ENCODE measurements at regions not wholly inside any gene's neighbourhood (a gene's known extent, or its start where the extent isn't known, plus 50 kb on each side); places are given as distances from the start of the nearest gene placed in this dataset.
"Not testable (repeated sequence)": the region's sequence is repeated elsewhere in the genome, so short reads cannot be mapped to it uniquely, and the experiment has no call there.

DNA sequence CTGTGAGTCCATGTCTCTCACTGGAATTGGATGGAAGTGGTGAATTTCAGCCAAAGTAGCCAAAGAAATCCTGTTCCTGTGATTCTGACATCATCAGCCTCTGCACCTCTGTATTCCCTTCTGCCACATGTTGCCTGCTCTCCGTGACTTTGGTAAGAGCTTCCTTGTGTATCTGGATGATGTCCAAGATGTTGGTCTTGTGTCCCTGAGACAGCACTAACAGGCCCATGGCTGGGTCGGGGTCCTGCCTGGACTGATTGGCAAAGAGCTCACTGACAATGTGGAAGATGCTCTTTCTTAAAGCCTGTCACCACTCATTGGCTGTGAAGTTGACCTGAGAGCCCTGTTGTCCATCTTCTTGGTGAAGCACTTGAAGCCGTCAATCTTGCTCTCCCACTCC, 247.3 kb downstream of the CWH43 start:
- H3K36me3 Mint-ChIP-seq (ENCODE audit: unreplicated experiment); H3K4me3 Mint-ChIP-seq (ENCODE audit: unreplicated experiment); DNase-seq (ENCODE audit: extremely low spot score, unreplicated experiment); H3K27ac Mint-ChIP-seq (ENCODE audit: unreplicated experiment); H3K27me3 Mint-ChIP-seq (ENCODE audit: unreplicated experiment); H3K4me1 Mint-ChIP-seq (ENCODE audit: unreplicated experiment): not testable (repeated sequence)
- H3K9me3 Mint-ChIP-seq (ENCODE audit: unreplicated experiment): peaks cover 12% of the 10 kb centered on the region

DNA sequence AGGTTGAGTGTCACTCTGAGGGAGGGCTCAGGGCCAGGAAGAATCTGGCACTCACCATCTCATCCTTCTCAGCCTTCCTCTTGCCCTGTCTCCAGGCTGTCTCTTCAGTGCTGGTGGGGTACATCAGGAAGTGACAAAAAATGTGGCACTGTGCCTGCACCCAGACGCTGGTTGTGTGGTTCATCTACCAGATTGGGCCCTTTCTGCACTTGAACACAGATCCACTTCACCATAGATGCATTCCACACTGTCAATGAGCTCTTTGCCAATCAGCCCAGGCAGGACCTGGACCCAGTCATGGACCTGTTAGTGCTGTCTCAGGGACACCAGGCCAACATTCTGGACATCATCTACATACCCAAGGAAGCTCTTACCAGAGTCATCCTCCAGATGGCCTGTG, 247.7 kb downstream of the CWH43 start:
- H3K4me1 Mint-ChIP-seq (ENCODE audit: unreplicated experiment); H3K27ac Mint-ChIP-seq (ENCODE audit: unreplicated experiment); H3K36me3 Mint-ChIP-seq (ENCODE audit: unreplicated experiment); DNase-seq (ENCODE audit: extremely low spot score, unreplicated experiment); H3K4me3 Mint-ChIP-seq (ENCODE audit: unreplicated experiment); H3K27me3 Mint-ChIP-seq (ENCODE audit: unreplicated experiment): not testable (repeated sequence)
- H3K9me3 Mint-ChIP-seq (ENCODE audit: unreplicated experiment): peaks cover 13% of the 10 kb centered on the region

DNA sequence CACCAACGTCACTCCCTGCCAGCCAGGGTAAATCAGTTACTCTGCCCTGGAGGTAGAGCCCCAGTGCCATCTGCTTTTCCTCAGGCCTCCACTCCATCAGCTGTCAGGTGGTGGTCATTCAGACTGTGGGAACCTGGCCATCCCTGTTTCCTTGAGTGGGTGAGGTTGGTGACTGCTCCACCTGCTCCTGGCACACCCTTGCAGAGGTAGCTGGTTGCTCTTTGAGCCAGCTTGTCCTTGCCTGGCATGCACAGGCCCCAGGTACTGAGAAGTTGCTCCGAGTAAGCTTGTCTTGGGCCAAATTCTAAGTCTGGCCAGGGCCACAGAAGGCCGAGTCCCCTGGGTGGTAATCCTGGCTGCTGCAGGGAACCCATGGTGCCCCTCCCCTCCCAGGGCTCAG, 248.3 kb downstream of the CWH43 start:
- not testable (repeated sequence) for DNase-seq (ENCODE audit: extremely low spot score, unreplicated experiment); H3K4me3 Mint-ChIP-seq (ENCODE audit: unreplicated experiment); H3K27me3 Mint-ChIP-seq (ENCODE audit: unreplicated experiment); H3K4me1 Mint-ChIP-seq (ENCODE audit: unreplicated experiment); H3K27ac Mint-ChIP-seq (ENCODE audit: unreplicated experiment); H3K36me3 Mint-ChIP-seq (ENCODE audit: unreplicated experiment)
- H3K9me3 Mint-ChIP-seq (ENCODE audit: unreplicated experiment): peaks cover 13% of the 10 kb centered on the region

DNA sequence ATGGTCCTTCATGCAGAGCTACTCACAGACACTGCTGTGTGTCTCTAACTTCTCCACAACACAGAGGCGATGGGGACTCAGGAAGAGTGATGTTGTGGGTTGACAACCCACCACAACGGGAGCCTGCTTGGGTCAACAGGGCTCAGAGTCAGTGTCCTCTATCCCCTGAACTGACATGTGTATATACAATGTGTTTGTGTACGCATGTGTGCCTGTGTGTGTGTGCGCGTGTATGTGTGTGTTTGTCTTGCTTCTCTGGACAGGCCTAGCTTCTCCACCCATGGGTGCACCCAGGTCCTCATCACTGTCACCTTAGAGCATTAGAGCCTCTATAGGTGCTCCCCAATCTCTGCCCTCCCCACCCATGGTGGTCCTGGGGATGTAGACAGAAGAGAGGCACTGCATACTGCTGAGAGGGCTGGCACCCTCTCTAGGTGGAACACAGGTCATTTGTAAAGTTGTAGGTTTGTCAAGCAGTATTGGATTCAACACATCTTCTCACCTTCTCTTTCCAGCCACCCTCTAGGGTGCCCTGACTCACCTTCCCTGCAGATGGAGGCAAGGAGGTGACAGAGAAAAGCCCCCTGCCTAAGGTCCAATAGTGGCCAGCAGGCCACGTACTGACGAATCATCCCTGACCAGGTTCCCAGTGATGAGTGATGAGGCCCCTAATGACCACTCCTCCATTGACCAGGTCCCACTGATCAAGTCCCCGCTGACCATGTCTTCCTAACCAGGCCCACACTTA, 249.5 kb downstream of the CWH43 start:
- H3K27ac Mint-ChIP-seq (ENCODE audit: unreplicated experiment); H3K27me3 Mint-ChIP-seq (ENCODE audit: unreplicated experiment); H3K4me1 Mint-ChIP-seq (ENCODE audit: unreplicated experiment); H3K4me3 Mint-ChIP-seq (ENCODE audit: unreplicated experiment); H3K36me3 Mint-ChIP-seq (ENCODE audit: unreplicated experiment); DNase-seq (ENCODE audit: extremely low spot score, unreplicated experiment): not testable (repeated sequence)
- H3K9me3 Mint-ChIP-seq (ENCODE audit: unreplicated experiment): peaks cover 13% of the 10 kb centered on the region

DNA sequence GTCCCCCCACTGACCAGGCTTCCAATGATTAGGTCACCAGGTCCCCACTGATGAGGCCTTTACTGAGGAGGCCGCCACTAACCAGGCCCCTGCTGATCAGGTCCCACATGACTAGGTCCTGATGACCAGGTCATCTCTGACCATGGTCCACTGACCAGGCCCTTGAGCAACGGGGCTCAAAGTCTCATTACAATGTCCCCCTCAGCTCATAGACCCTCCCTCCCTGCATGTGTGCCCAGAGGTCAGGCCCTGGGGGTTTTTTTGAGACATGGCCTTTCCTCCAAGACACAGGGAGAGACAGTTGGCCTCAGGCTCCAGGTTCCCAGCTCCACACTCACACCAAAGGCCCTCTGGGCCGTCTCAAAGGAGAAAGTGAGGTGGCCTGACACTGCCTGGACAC, 250.4 kb downstream of the CWH43 start:
- not testable (repeated sequence) for H3K4me3 Mint-ChIP-seq (ENCODE audit: unreplicated experiment); DNase-seq (ENCODE audit: extremely low spot score, unreplicated experiment); H3K27me3 Mint-ChIP-seq (ENCODE audit: unreplicated experiment); H3K4me1 Mint-ChIP-seq (ENCODE audit: unreplicated experiment); H3K36me3 Mint-ChIP-seq (ENCODE audit: unreplicated experiment); H3K27ac Mint-ChIP-seq (ENCODE audit: unreplicated experiment)
- H3K9me3 Mint-ChIP-seq (ENCODE audit: unreplicated experiment): peaks cover 13% of the 10 kb centered on the region

DNA sequence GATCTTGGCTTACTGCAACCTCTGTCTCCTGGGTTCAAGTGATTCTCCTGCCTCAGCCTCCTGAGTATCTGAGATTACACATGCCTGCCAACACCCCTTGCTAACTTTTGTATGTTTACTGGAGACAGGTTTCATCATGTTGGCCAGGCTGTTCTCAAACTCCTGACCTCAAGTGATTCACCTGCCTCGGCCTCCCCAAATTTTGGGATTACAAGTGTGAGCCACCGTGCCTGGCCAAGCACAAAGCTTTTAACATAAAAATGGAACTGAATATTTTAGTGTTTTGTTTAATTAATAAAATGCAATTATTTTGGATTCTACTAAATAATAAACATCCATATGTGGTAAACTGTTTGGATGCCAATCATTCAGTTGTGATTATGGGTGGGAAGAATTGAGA, 255.2 kb downstream of the CWH43 start:
- H3K27me3 Mint-ChIP-seq (ENCODE audit: unreplicated experiment); H3K4me3 Mint-ChIP-seq (ENCODE audit: unreplicated experiment); H3K36me3 Mint-ChIP-seq (ENCODE audit: unreplicated experiment); H3K4me1 Mint-ChIP-seq (ENCODE audit: unreplicated experiment); H3K27ac Mint-ChIP-seq (ENCODE audit: unreplicated experiment); DNase-seq (ENCODE audit: extremely low spot score, unreplicated experiment): not testable (repeated sequence)
- H3K9me3 Mint-ChIP-seq (ENCODE audit: unreplicated experiment): peaks cover 25% of the 10 kb centered on the region

DNA sequence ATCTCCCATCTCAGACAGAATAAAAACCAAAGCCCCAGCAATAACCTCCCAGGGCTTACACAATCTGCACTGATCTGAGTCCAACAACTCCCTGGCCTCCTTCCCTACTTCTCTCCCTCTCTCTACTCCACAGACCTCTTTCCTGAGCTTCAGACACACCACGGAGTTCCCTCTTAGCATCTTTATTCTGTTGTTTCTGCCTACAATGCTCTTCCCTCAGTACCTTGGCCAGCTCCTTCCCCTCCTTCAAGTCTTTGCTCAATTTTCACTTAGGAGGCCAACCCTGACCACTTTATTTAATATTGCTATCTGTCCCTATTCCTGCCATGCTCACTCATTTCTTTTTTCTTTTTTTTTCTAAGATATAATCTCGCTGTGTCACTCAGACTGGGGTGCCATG, 276.7 kb downstream of the CWH43 start:
- DNase-seq (ENCODE audit: extremely low spot score, unreplicated experiment): not testable (repeated sequence)

DNA sequence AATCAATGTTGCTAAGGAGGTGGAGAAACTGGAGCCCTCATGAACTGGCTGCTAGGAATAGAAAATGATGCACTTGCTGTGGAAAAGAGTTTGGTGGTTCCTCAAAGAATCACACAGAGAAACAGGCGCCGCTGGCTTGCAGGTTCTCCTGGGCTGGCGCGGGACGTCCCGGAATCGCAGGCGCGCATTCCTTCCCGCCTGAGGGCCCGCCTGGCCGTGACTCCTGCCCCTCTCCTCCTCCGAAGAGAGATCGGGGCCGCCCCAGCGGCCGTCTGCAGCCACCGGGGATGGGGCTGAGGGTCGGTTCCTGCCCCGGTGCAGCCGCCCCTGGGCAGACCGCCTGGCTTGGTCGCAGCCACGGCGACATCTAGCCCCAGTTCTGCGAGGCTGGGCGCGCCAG, 284.4 kb downstream of the CWH43 start:
- not testable (repeated sequence) for H3K36me3 Mint-ChIP-seq (ENCODE audit: unreplicated experiment); H3K4me1 Mint-ChIP-seq (ENCODE audit: unreplicated experiment); H3K27me3 Mint-ChIP-seq (ENCODE audit: unreplicated experiment); H3K27ac Mint-ChIP-seq (ENCODE audit: unreplicated experiment); H3K4me3 Mint-ChIP-seq (ENCODE audit: unreplicated experiment); H3K9me3 Mint-ChIP-seq (ENCODE audit: unreplicated experiment)
- peak; percentile 86 for DNase-seq (ENCODE audit: extremely low spot score, unreplicated experiment)

More for the DNA sequence above, 276.7 kb downstream of the CWH43 start:
- not testable (repeated sequence) for H3K27ac Mint-ChIP-seq (ENCODE audit: unreplicated experiment); H3K9me3 Mint-ChIP-seq (ENCODE audit: unreplicated experiment); H3K4me1 Mint-ChIP-seq (ENCODE audit: unreplicated experiment); H3K4me3 Mint-ChIP-seq (ENCODE audit: unreplicated experiment); H3K36me3 Mint-ChIP-seq (ENCODE audit: unreplicated experiment); H3K27me3 Mint-ChIP-seq (ENCODE audit: unreplicated experiment)

DNA sequence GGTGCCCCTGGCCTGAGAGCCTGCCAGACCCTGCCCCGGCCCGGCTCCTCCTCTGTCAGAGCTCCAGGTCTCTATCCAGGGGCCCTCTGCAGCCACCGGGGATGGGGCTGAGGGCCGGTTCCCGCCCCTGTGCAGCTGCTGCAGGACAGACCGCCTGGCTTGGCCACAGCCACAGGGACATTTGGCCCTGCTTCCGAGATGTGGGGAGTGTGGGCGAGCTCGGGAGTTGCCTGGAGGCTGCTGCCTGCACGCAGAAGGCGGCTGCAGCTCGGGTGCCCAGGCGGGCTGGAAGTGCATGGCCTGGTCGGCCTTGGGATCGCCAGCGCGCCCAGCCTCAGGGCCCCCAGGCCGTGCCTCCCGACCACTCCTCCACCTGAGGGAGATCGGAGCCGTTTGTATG, 284.8 kb downstream of the CWH43 start:
- DNase-seq (ENCODE audit: extremely low spot score, unreplicated experiment): peak; percentile 85
- not testable (repeated sequence) for H3K4me1 Mint-ChIP-seq (ENCODE audit: unreplicated experiment)

DNA sequence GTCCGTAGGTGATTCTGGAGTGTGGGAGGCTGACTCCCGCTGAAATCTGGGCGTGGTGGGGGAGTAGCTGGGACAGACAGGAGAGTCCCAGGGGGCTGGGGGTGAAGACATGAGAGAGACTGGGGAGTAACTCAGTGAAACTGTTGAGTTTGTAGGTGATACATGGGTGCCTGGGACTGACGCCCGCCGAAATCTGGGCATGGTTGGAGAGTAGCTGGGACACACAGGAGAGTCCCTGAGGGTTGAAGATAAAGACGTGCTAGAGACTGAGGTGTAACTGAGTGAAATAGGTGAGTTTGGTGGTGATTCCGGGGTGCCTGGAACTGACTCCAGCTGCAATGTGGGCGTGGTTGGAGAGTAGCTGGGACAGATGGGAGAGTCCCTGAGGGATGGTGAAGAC, 299.8 kb downstream of the CWH43 start:
- not testable (repeated sequence) for H3K27me3 Mint-ChIP-seq (ENCODE audit: unreplicated experiment); DNase-seq (ENCODE audit: extremely low spot score, unreplicated experiment); H3K27ac Mint-ChIP-seq (ENCODE audit: unreplicated experiment); H3K4me3 Mint-ChIP-seq (ENCODE audit: unreplicated experiment); H3K36me3 Mint-ChIP-seq (ENCODE audit: unreplicated experiment); H3K4me1 Mint-ChIP-seq (ENCODE audit: unreplicated experiment)
- H3K9me3 Mint-ChIP-seq (ENCODE audit: unreplicated experiment): peaks cover 15% of the 10 kb centered on the region

More for the DNA sequence above, 284.8 kb downstream of the CWH43 start:
- H3K9me3 Mint-ChIP-seq (ENCODE audit: unreplicated experiment); H3K4me3 Mint-ChIP-seq (ENCODE audit: unreplicated experiment); H3K36me3 Mint-ChIP-seq (ENCODE audit: unreplicated experiment); H3K27ac Mint-ChIP-seq (ENCODE audit: unreplicated experiment); H3K27me3 Mint-ChIP-seq (ENCODE audit: unreplicated experiment): not testable (repeated sequence)

DNA sequence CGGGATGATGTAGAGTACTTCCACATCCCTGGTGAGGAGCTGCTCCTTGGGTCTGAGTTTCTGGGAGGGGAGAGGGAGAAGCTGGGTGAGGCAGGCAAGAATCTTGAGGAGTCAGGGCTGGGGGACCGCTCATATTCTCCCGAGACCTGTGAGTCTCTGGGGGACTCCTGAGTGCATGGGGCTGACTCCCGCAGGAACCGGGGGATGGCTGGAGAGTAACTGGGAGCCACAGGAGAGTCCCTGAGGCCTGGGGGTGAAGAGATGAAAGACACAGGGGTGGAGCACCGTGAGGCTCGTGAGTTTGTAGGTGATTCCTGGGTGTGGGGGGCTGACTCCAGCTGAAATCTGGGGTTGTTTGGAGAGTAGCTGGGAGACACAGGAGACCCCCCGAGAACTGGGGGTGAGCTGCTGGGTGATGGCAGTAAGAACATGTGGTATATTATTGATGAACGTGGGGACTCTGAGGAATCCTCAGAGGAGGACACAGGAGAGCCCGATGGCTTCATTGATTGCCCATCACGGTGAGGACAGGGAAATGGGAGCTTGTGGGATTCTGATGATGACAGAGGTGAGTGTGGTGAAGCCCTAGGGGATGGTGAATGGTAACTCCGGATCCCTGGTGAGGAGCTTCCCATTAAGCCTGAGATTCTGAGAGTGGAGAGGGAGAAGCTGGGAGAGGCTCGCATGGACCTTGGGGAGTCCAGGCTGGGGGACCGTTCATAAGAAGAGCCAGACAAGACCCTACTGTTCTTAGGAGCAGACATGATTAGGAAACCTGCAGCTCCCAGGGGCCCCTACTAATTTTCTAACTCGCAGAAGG, 301.1 kb downstream of the CWH43 start:
- H3K9me3 Mint-ChIP-seq (ENCODE audit: unreplicated experiment): peaks cover 15% of the 10 kb centered on the region
- H3K27me3 Mint-ChIP-seq (ENCODE audit: unreplicated experiment); H3K27ac Mint-ChIP-seq (ENCODE audit: unreplicated experiment); H3K4me3 Mint-ChIP-seq (ENCODE audit: unreplicated experiment); H3K4me1 Mint-ChIP-seq (ENCODE audit: unreplicated experiment); H3K36me3 Mint-ChIP-seq (ENCODE audit: unreplicated experiment): not testable (repeated sequence)
- peak; percentile 93 for DNase-seq (ENCODE audit: extremely low spot score, unreplicated experiment)

DNA sequence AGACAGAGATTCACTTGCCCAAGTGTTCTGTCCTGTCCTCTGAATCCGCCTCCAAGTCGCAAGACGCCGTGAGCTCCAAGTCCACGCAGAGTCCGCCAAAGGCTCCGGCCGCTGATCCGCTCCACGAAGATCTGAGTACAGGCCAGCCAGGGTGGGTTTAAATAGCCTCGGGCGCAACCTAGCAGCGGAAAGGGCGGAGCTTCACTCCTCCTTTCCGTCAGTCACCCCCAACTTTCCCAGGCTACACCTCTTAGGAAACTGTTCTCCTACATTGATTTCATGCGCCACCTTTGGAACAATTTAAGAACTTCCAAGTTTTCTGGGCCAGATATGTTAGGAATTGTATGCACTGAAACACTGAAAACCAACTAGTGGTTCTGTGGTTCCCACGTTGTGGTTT, 301.8 kb downstream of the CWH43 start:
- not testable (repeated sequence) for H3K27me3 Mint-ChIP-seq (ENCODE audit: unreplicated experiment); H3K4me1 Mint-ChIP-seq (ENCODE audit: unreplicated experiment); H3K4me3 Mint-ChIP-seq (ENCODE audit: unreplicated experiment); H3K27ac Mint-ChIP-seq (ENCODE audit: unreplicated experiment); H3K36me3 Mint-ChIP-seq (ENCODE audit: unreplicated experiment)
- DNase-seq (ENCODE audit: extremely low spot score, unreplicated experiment): peak; percentile 95
- H3K9me3 Mint-ChIP-seq (ENCODE audit: unreplicated experiment): peaks cover 15% of the 10 kb centered on the region

Measured in osteocyte (in vitro differentiated cells).